Erythroblast (primary cell): ENCODE measurements at regions not wholly inside any gene's neighbourhood (a gene's known extent, or its start where the extent isn't known, plus 50 kb on each side); places are given as distances from the start of the nearest gene placed in this dataset.

Experiments used
- GATA1 ChIP-seq: IDR thresholded peaks from 2 replicates; pipeline ENCODE4 v1.6.1; 2011; ENCODE audit warnings: low read depth, mild to moderate bottlenecking, control low read depth, low read length, moderate library complexity
- POLR2A ChIP-seq: IDR thresholded peaks from 2 replicates; pipeline ENCODE4 v1.6.1; 2011; ENCODE audit warnings: mild to moderate bottlenecking, low read length

DNA sequence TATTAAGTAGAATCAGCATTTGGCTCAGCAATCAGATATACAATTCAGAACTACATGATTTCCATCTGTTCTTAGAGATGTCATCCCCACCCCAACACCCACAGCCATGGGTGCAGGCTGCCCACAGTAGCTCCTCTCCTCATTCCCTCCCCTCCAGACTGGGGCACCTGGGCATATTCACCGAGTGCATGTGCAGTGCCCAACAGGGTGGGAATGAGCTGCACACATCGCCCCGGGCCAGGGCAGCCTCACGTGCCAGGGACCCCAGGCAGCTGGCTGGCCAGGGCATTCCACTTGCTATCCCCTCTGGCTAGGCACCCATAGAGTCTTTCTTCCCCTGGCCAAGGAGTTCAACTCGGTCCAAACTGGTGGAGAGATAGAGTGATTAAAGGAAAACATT lies 461.9 kb upstream of the NUDT12 start:
- TF ChIP-seq POLR2A (no peak), GATA1 (no peak)
